GM19240 (cell line): ENCODE measurements at regions not wholly inside any gene's neighbourhood (a gene's known extent, or its start where the extent isn't known, plus 50 kb on each side); places are given as distances from the start of the nearest gene placed in this dataset.
"Not testable (repeated sequence)": the region's sequence is repeated elsewhere in the genome, so short reads cannot be mapped to it uniquely, and the experiment has no call there.

Experiments
- DNase-seq: peaks from one replicate; pipeline ENCODE4 v3.0.0; 2011; ENCODE audit warnings: low spot score; ENCODE audit not compliant: insufficient read length

DNA sequence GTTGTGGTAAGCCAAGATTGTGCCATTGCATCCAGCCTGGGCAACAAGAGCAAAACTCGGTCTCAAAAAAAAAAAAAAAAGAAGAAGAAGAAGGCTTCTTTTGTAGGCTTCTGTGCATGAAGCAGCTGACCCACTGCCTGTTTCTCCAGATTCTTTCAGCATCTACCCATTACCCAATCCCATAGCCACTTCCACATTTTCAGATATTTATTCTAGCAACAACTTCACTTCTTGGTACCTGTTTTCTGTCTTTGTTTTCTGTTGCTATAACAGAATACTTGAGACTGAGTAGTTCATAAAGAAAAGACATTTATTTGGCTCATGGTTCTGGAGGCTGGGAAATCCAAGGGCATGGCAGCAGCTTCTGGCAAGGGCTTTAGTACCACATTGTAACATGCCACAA lies 95.3 kb upstream of the SGK1 start:
- DNase-seq, result no peak

DNA sequence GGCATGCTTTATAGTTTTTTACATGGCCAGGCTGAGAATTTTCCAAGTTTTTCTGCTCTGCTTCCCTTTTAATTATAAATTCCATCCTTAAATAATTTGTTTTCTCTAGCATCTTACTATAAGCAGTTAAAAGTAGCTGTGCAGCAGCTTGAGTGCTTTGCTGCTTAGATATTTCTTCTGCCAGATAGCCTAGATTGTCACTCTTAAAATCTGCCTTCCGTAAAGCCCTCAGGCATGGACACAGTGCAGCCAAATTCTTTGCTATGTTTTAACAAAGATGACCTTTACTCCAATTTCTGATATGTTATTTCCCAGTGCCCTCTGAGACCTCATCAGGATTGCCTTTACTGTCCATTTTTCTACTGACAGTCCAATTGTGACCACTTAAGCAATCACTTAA lies 92.6 kb upstream of the SGK1 start:
- DNase-seq, result no peak

DNA sequence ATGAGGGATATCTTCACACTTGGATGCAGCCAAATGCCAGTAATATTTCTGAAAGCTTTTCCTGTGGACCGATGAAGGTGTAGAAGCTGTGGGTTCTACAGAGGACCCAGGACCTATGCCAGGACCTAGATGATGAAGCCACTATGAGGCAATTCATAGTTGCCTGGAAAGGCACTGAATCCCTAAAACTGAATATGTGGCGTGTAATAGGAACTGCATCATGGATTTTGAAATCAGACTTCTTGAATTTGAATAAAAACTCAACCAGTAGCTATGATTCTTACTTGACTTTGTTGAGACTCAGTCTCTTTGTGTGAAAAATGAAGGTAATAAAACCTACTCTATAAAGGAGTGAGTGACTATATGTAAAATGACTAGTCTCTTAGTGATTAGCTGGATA lies 89.9 kb upstream of the SGK1 start:
- no peak for DNase-seq

DNA sequence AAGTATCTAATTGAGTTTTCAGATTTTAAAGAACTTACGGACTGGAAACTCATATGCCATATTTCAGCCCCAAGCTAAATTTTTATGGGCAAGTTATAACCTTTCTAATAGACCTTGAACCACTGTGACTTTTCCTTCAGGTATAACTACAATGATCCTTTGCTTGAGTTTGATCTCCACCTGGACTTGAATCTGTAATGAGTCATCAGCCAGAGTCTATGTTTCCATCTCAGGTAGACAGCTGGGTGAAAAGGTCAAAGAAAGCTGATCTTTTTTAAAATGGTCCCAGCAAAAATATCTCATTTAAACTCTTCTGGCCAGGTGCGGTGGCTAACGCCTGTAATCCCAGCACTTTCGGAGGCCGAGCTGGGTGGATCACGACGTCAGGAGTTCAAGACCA lies 88.4 kb upstream of the SGK1 start:
- no peak for DNase-seq

DNA sequence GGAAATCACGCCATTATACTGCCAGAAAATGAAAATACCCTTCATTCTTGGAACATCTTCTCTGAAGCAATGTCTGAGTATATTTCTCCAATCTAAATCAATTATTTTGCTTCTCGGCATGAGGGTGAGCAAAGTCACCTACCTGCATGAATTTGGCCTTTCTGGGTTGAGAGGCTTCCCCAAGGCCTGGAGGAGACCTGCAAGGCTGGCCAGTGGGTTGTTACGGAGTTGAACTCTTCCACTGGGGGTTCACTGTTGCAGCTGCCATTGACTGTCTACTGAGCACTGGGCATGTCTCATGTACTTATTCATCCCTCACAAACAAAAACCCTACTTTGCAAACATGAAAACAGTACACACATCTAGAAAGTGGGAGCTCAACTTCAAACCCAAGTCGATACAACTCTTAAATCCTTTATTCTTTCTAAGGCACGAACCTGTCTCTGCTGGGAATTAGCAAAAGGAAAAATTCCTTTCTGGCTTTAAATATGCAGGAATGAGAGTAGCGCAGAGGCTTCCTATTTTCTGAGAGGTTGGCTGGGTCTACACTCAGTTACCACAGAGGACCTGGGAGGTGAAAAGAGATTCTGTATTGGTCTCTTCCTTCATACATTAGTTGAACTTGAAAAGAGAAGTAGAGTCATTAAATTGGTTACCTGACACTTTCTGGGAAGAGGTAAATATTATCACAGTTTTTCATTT lies 87.6 kb upstream of the SGK1 start:
- no peak for DNase-seq

DNA sequence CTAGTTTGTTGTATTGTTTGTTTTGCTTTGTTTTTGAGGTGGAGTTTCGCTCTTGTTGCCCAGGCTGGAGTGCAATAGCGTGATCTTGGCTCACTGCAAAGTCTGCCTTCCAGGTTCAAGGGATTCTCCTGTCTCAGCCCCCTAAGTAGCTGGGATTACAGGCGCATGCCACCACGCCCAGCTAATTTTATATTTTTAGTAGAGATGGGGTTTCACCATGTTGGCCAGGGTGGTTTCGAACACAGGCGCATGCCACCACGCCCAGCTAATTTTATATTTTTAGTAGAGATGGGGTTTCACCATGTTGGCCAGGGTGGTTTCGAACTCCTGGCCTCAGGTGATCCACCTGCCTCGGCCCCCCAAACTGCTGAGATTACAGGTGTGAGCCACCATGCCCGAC lies 85.4 kb upstream of the SGK1 start:
- DNase-seq, result not testable (repeated sequence)

DNA sequence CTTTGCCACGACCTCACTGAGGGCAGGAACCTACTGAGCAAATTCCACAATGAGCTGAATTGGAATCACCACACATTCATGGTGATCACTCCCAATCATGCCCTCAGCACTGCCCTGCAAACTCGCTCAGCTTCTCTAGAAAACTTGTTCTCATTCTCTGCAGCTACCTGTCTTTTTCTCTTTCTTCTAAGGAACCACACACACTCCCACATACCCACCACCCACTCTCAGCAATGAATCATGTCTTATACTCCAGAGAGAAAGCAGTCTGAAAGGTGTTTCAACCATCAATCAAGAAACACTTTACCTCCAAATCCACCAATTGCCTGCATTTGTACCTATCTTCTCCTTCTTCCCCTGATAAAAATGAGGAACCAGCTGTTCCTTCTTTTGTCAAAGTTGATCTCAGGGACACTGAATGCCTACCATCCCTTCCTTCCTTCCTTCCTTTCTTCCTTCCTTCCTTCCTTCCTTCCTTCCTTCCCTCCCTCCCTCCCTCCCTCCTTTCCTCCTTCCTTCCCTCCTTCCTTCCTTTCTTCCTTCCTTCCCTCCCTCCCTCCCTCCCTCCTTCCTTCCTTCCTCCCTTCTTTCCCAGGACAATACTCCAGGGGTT lies 84.6 kb upstream of the SGK1 start:
- no peak for DNase-seq

DNA sequence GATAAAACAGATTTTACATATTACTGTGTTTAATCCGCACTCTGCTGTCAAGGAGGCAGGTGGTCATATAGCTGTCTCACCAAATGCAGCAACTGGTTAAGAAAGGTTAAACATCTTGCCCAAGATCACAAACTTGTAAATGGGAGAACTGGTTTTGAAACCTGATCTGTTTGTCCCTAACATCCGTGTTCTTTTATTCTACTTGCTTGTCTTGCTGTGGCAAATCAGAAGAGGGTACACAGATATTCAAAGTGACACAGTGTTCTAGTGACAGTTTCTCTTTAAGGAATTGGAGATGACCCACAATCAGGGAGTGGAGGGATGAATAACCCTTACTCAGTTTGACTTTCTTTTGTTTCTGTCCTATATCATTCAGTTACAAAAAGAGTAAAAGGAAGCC lies 83.0 kb upstream of the SGK1 start:
- no peak for DNase-seq

DNA sequence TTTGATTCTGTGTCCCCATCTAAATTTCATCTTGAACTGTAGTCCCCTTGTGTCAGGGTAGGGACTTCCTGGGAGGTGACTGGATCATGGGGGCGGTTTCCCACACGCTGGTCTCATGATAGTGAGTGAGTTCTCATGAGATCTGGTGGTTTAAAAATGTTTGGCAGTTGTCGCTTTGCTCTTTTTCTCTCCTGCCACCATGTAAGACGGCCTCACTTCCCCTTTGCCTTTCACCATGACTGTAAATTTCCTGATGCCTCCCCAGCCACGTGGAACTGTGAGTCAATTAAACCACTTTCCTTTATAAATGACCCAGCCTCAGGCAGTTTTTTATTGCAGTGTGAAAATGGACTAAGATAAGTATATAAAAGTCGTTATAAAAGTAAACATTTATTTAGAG lies 80.5 kb upstream of the SGK1 start:
- DNase-seq, result no peak

DNA sequence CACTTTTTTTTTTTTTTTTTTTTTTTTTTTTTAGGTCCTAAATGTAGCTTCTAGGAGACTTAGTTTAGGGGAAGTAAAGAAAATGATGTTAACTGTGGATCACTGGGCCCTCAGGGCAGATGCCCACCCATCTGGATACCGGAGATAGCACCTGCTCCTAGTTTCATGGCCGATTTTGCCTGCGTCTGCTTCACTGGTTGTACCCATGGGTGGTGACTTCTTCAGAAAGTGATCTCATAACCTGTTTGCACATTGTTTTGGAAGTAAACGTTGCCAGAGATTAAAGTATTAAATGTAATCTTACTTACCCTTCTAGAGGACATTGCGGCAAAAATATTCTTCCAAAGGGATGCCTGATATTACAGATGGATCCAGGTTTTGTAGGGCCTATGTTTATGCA lies 79.8 kb upstream of the SGK1 start:
- DNase-seq, result no peak

DNA sequence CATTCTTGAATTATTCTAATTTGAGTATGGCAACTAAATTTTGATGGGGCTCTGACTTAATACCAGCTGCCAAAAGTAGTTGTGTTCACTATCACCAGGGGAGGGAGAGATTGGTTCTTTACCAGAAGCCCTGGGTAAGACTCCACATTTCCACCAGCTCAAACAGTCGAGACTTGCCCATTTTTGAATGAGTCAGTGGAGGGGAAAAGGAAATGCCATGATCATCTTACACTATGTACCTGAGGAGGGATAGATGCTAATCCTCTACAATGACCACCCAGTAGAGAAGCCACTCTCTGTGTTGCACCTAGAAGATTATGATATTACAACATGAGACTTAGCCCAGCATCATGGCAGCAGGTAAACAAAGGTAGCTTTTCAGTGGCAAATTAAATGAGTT lies 77.0 kb upstream of the SGK1 start:
- no peak for DNase-seq

DNA sequence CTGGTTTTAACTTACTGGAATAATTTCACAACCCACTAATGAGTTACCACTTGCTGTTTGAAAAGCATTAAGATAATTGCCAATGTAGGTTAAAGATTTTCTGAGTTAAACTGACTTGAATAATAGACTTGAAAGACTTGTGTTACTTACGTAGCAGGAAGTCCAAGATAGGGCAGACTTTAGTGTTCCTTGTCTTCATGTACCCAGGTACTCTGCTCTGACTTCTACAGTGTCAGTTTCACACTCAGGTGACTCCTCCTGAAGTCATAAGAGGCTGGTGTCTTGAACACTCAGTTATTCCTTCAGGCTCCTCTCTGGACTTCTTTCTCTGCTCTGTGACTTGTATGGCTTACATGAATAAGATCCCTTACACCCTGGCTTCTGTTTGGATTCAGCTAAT lies 76.3 kb upstream of the SGK1 start:
- DNase-seq, result no peak

DNA sequence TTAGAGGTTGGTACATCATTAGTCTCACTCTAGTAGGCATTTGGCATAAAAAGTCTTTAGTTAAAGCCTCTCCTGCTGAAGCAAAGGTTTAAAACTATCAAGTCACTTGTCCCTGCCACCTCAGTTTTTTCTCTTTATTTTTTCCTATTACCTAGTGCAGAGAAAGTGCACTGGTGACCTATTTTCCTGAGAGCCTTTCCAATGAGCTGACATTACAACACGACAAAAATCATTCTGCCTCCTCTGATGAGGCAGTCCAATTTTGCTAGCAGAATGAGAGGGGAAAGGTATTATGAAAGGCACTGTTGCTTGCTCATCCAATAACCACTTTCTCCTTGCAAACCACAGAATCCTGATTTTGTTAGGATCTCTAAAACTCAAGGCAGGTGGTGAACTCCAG lies 73.3 kb upstream of the SGK1 start:
- DNase-seq, result no peak

DNA sequence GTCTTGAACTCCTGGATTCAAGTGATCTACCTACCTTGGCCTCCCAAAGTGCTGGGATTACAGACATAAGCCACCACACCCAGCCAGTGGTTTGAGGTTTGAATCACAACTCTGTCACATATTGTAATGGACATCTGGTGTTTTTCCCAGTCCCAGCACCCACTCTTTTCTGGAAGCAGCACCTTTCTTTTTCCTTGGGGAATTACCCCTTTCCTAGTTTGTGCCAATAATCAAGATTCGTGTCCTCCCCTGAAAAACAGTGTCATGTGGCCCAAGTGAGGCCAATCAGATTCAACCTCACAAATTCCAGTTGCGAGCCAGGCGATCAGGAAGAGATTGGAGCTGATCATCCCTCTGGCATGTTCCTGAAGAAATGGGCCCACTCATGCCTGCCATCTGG lies 71.7 kb upstream of the SGK1 start:
- DNase-seq, result no peak

DNA sequence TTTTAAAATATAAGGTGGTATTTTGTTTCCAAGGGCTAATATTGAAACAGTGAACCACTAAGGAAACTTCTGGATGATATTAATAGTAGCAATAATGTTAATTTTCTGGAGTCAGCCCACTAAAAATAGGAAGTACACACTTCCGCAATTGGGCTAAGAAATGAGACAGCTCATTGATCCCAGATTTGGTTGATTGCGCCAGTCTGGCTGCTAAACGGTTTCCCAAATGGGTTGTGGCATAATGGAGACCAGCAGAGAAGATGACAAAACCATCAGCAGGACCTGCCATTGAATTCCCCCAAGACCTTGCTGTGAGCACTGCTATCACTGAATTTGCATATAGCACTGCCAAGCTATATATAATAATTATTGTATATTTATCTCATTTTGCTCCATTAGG lies 71.2 kb upstream of the SGK1 start:
- no peak for DNase-seq

DNA sequence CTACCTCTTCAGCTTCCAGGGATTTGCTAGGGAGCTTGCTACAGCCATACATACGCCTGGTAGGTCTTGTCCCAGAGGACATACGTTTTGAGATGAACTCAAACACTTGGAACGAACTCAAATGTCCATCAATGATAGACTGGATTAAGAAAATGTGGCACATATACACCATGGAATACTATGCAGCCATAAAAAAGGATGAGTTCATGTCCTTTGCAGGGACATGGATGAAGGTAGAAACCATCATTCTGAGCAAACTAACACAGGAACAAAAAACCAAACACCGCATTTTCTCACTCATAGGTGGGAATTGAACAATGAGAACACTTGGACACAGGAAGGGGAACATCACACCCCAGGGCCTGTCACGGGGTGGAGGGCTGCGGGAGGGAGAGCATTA lies 68.6 kb upstream of the SGK1 start:
- DNase-seq, result not testable (repeated sequence)

DNA sequence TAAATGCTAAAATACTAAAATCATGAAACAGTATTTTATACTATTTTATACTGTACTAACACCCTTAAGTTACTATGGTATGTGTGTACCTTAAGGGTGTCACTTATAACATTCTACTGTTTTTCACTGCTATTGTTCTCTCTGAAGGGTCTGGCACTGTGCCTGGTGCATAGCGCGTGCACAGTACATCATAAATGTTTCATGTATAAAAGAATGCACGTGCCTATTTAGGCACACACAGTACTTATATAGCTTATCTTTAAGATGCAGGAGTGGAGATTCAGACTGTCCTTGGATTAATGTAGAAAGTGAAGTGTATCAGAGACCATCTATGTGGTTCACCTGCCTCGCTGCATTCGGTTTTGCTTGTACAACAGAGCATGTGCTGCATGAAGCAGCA lies 64.0 kb upstream of the SGK1 start:
- DNase-seq, result no peak

DNA sequence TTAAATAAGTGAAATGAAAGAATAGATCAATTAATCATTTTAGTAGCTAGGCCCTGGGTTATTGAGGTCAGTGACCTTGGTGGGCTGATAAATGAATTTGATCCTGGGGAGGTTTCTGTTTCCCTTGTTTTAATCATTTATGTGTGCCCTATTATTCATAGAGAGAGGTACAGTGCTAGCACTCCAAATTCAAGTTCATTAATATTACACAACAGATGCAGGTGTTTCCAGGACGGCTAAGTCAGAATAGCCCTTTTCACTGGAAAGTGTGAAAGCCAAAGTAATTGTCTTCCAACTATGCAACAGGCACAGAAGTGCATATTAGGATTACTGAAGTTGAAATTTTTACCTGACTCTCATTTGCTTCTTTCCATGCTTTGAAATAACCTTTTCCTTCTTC lies 61.7 kb upstream of the SGK1 start:
- no peak for DNase-seq

DNA sequence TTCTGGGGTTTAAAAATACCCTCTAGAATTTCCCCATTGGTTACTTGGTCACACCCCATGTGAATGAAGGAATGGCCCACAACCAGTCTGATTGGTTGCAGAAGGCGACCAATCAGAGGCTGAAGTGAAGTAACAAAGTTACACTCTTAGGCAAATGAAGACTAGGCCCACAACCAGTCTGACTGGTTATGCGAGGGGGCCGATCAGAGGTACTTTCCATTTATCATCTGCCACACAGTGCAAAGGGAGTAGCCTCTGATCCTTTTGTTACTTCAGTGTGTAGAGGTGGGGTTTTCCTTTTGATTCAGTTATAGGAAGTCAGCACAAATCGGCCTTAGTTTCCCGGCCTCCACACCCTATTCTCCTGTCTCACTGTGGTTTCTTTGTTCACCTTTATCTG lies 61.2 kb upstream of the SGK1 start:
- peak; percentile 20 for DNase-seq

DNA sequence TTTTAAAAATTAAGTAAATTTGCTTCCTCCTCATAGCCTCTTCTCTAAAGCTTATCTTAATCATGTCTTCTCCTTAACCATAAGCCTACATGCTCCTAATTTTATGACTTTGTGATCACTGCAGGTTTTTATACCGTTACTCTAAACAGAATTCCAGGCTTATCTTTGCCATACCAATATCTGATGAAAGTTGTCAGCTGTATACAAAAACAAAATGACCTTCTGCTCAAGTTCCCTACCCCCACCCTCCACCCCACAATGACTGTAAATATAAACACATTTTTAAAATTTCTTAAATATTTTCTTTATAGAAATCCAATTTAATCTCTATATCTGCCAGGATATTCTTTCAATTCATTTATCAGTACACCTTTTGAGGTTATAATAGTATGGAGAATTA lies 60.5 kb upstream of the SGK1 start:
- no peak for DNase-seq

DNA sequence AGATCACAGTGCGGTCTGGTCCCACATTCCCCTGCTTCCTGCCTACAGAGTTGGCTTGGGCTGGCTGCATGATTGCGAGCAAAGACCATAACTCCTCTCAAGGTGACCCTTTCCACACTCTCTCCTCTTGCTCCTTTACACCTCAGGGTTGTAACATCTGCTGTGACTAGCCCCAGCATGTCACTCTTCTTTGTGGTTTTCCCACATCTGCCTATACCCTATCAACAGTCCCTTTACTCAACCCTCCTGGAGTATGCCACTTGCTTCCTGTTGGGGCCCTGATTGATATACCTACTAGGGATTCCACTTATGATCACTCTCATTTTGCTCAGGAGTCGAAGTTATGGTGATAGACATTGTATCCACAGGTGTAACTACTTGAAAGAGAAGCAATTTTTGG lies 58.9 kb upstream of the SGK1 start:
- no peak for DNase-seq

DNA sequence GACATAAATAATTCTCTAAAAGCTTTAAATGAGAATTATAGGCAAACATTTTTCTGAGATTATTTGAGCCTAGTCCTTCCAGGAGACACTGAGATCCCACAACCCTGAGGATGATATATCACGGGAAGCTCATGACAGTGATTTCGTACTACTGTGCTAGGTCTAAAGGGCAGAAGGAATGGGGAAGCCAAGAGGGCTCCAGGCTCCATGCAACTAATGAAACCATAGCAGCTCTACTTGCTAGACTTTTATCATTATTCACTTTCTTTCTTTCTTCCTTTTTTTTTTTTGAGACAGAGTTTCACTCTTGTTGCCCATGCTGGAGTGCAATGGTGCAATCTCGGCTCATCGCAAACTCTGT lies 57.3 kb upstream of the SGK1 start:
- DNase-seq, result no peak

DNA sequence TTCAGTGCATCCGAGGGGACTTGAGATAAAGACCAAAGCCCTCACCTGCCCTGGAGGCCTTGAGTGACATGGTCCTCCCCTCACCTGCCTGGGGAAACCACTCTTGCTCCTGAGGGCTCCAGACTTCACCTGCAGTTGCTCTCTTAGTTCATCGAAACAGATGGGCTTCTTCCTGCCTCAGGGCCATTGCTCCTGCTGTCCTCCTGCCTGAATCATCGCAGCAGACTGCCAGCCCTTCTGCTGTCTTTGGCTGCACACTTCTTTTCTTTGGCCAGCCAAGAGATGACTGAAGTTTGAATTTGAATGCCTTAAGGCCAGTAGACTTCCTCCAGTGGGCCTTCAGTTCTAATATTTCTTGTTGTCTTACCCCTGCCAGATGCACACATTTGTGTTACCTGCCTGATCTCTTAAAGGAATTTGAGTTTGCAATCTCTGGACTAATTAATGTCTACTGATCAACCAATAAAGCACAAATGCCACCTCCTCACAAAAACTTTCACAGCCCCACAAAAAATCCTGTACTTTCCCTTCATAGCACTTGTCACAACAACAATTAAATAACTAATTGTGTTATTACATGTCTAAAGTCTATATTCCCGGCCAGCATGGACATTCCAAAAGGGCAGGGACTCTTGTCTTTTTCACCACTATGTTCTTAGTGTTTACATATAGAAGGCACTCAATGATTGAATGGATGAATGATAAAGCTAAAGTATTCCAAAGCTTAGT lies 56.7 kb upstream of the SGK1 start:
- no peak for DNase-seq
